HepG2 (cell line): ENCODE measurements at regions not wholly inside any gene's neighbourhood (a gene's known extent, or its start where the extent isn't known, plus 50 kb on each side); places are given as distances from the start of the nearest gene placed in this dataset.

ENCODE experiments used
- AKNA ChIP-seq: sonication (generic); formaldehyde crosslinking; IDR thresholded peaks from 2 replicates; pipeline ENCODE4 v1.4.0; 2020; ENCODE audit warnings: missing genetic modification reagents, borderline replicate concordance
- CTCF ChIP-seq: sonication (generic); formaldehyde crosslinking; IDR thresholded peaks from 2 replicates; pipeline ENCODE4 v1.5.0; 2020; ENCODE audit warnings: mild to moderate bottlenecking, missing genetic modification reagents, moderate library complexity
- ESRRA ChIP-seq: sonication (generic); formaldehyde crosslinking; IDR thresholded peaks from 2 replicates; pipeline ENCODE4 v1.5.1; 2020; ENCODE audit warnings: mild to moderate bottlenecking, low read depth, missing genetic modification reagents
- HMGXB3 ChIP-seq: sonication (generic); formaldehyde crosslinking; IDR thresholded peaks from 2 replicates; pipeline ENCODE4 v1.4.0; 2020; ENCODE audit warnings: missing genetic modification reagents, borderline replicate concordance
- PHF5A ChIP-seq: IDR thresholded peaks from one replicate; pipeline ENCODE4 v1.6.1; 2018; ENCODE audit warnings: low read depth, missing genetic modification reagents; ENCODE audit not compliant: unreplicated experiment
- ZBTB20 ChIP-seq: sonication (generic); formaldehyde crosslinking; IDR thresholded peaks from 2 replicates; pipeline ENCODE4 v1.8.1; 2023; ENCODE audit warnings: missing genetic modification reagents, low read depth, mild to moderate bottlenecking, borderline replicate concordance
- ZNF180 ChIP-seq: sonication (generic); formaldehyde crosslinking; IDR thresholded peaks from 2 replicates; pipeline ENCODE4 v1.4.0; 2020; ENCODE audit warnings: low read depth, missing genetic modification reagents, borderline replicate concordance

GRCh38 chr2:138170485-138170884 is 206.2 kb downstream of the HNMT start:
- TF ChIP-seq HMGXB3 (CRISPR knock-in tag) (no peak), ESRRA (CRISPR knock-in tag) (no peak), AKNA (CRISPR knock-in tag) (no peak), ZBTB20 (CRISPR knock-in tag) (no peak), ZNF180 (no peak), CTCF (no peak), PHF5A (CRISPR knock-in tag) (no peak)
